Breast epithelium (tissue), 4 donors: ENCODE measurements at regions not wholly inside any gene's neighbourhood (a gene's known extent, or its start where the extent isn't known, plus 50 kb on each side); places are given as distances from the start of the nearest gene placed in this dataset.

Experiments used
- DNase-seq, 2 donors: peaks; one replicate each; pipeline ENCODE4 v3.0.0-alpha.2; 2019; ENCODE audit warnings: low spot score in 2 of 2
- H3K27ac ChIP-seq, 2 donors: fragments of 200-600 bp; sonication (generic) in 1 of 2; one replicate each; pipeline ENCODE4 v1.5.1; 2016 to 2019; ENCODE audit warnings: mild to moderate bottlenecking in 1 of 2
- H3K27me3 ChIP-seq, 2 donors: fragments of 200-600 bp; sonication (generic) in 1 of 2; one replicate each; pipeline versions ENCODE4 v1.5.1 to v1.6.0; 2017 to 2019; ENCODE audit warnings: control low read depth in 1 of 2, mild to moderate bottlenecking in 1 of 2
- H3K36me3 ChIP-seq: fragments of 200-600 bp; one replicate; pipeline ENCODE4 v1.5.1; 2019
- H3K4me1 ChIP-seq, 2 donors: fragments of 200-600 bp; sonication (generic); one replicate each; pipeline ENCODE4 v1.5.1; 2016 to 2019; ENCODE audit warnings: control low read depth in 1 of 2
- H3K4me3 ChIP-seq, 3 donors: fragments of 200-600 bp; sonication (generic); 1 replicate in 2 of 3; 2 replicates in 1 of 3; pipeline ENCODE4 v1.5.1; 2016 to 2019; ENCODE audit warnings: mild to moderate bottlenecking in 3 of 3, moderate library complexity in 2 of 3
- H3K9me3 ChIP-seq, 2 donors: fragments of 200-600 bp; sonication (generic) in 1 of 2; one replicate each; pipeline ENCODE4 v1.5.1; 2016 to 2019; ENCODE audit warnings: control low read depth in 1 of 2
- CTCF ChIP-seq, 3 donors: fragments of 450-650 bp; IDR thresholded peaks; one replicate each; pipeline ENCODE4 v1.5.1; 2016 to 2017; ENCODE audit warnings: antibody characterized with exemption in 3 of 3, mild to moderate bottlenecking in 3 of 3, moderate library complexity in 3 of 3
- POLR2A ChIP-seq: fragments of 450-650 bp; IDR thresholded peaks from one replicate; pipeline ENCODE4 v1.6.1; 2016; ENCODE audit warnings: antibody characterized with exemption, mild to moderate bottlenecking, moderate library complexity
- POLR2AphosphoS5 ChIP-seq, 3 donors: sonication (generic); formaldehyde crosslinking; IDR thresholded peaks; one replicate each; pipeline ENCODE4 v1.6.1; 2017; ENCODE audit warnings: antibody characterized with exemption in 3 of 3
- intact Hi-C: fragments of 100-400 bp; cut with DNase I; formaldehyde crosslinking; loops from one replicate; pipeline ENCODE4 v1.15.1; 2023; ENCODE audit warnings: low total_unique reads

- Histone ChIP-seq H3K9me3 (no peaks in the 10 kb centered on the region), H3K27me3 (no peaks in the 10 kb centered on the region)
Observed at GRCh38 chr7:27312820-27313219, 70.2 kb downstream of the EVX1 start.

GRCh38 chr7:27314111-27314510 is 71.5 kb downstream of the EVX1 start:
- H3K4me3 ChIP-seq = no peak overlapping the region
- no peak for TF ChIP-seq CTCF (IDR thresholded peaks at IDR 0.05)
- TF ChIP-seq POLR2AphosphoS5 (IDR thresholded peaks at IDR 0.05) = no peak
- no peak for TF ChIP-seq POLR2A
- no peaks in the 10 kb centered on the region for H3K9me3 ChIP-seq
- DNase-seq = peak in 1 of 2 donors; percentile 37
- no peaks in the 10 kb centered on the region for H3K4me1 ChIP-seq
- H3K27ac ChIP-seq = peak overlapping the region in 1 of 2 donors; percentile 50
- H3K36me3 ChIP-seq = no peaks in the 10 kb centered on the region
- no peaks in the 10 kb centered on the region for H3K27me3 ChIP-seq
- intact Hi-C loops = no loop called here

More at GRCh38 chr7:27312820-27313219, 70.2 kb downstream of the EVX1 start:
- TF ChIP-seq CTCF (IDR thresholded peaks at IDR 0.05) = no peak
- H3K36me3 ChIP-seq = no peaks in the 10 kb centered on the region
- no peak overlapping the region for H3K4me3 ChIP-seq
- no peak overlapping the region for H3K27ac ChIP-seq
- no peaks in the 10 kb centered on the region for H3K4me1 ChIP-seq
- intact Hi-C loops = no loop called here
- DNase-seq = no peak

GRCh38 chr7:27315066-27315465 is 72.5 kb downstream of the EVX1 start:
- Histone ChIP-seq H3K9me3 (no peaks in the 10 kb centered on the region), H3K27me3 (no peaks in the 10 kb centered on the region), H3K4me3 (no peak overlapping the region), H3K27ac (no peak overlapping the region), H3K4me1 (no peaks in the 10 kb centered on the region), H3K36me3 (no peaks in the 10 kb centered on the region)
- intact Hi-C loops = no loop called here
- DNase-seq = no peak
- TF ChIP-seq POLR2A (no peak), POLR2AphosphoS5 (IDR thresholded peaks at IDR 0.05) (no peak), CTCF (IDR thresholded peaks at IDR 0.05) (no peak)

GRCh38 chr7:27316311-27316710 is 73.7 kb downstream of the EVX1 start:
- H3K9me3 ChIP-seq = no peaks in the 10 kb centered on the region
- H3K4me3 ChIP-seq = no peak overlapping the region
- no peaks in the 10 kb centered on the region for H3K27me3 ChIP-seq
- TF ChIP-seq POLR2A (no peak), CTCF (IDR thresholded peaks at IDR 0.05) (no peak), POLR2AphosphoS5 (IDR thresholded peaks at IDR 0.05) (no peak)
- no peaks in the 10 kb centered on the region for H3K4me1 ChIP-seq
- no peaks in the 10 kb centered on the region for H3K36me3 ChIP-seq
- intact Hi-C loops = no loop called here
- no peak for DNase-seq
- H3K27ac ChIP-seq = peak overlapping the region in 1 of 2 donors; percentile 5

- DNase-seq = no peak
- no peaks in the 10 kb centered on the region for H3K4me1 ChIP-seq
- H3K27me3 ChIP-seq = no peaks in the 10 kb centered on the region
- H3K27ac ChIP-seq = no peak overlapping the region
- no peaks in the 10 kb centered on the region for H3K9me3 ChIP-seq
- intact Hi-C loops = no loop called here
- no peaks in the 10 kb centered on the region for H3K36me3 ChIP-seq
- H3K4me3 ChIP-seq = no peak overlapping the region
- TF ChIP-seq CTCF (IDR thresholded peaks at IDR 0.05) (no peak), POLR2AphosphoS5 (IDR thresholded peaks at IDR 0.05) (no peak), POLR2A (no peak)
Observed at GRCh38 chr7:27324246-27324645, 81.6 kb downstream of the EVX1 start.
